T-helper 2 cell (primary cell): ENCODE measurements at regions not wholly inside any gene's neighbourhood (a gene's known extent, or its start where the extent isn't known, plus 50 kb on each side); places are given as distances from the start of the nearest gene placed in this dataset.
A peak's percentile ranks its signal among the peaks of the same experiment; 100 is the strongest.

Experiments used
- DNase-seq, 5 experiments: peaks; one replicate each; pipeline versions ENCODE4 v3.0.0 to v3.0.0-alpha.2; 2012 to 2022

GRCh38 chr7:131087756-131088658 lies 239.7 kb upstream of the MKLN1 start:
- no peak for DNase-seq

DNA sequence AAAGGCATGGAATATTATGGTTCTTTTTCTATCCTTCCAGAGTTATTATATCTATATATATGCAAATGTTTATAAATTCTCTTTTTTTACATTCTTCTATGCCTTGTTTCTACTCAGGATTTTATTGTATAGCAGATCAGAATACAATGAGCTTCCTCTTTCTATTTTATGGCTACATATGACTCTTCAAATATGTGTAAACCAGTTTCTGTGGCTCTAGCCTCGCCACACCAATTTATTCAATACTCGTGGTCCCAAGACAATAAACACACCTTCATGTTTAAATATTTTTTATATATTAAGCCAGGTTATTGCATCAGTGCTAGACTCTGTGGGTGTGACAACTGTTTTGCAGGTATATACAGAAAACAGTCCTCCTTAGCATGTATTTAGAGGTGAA lies 237.5 kb upstream of the MKLN1 start:
- no peak for DNase-seq

- DNase-seq: no peak
These were observed 236.6 kb upstream of the MKLN1 start for GRCh38 chr7:131090886-131091692.

GRCh38 chr7:131094685-131095084 lies 233.0 kb upstream of the MKLN1 start:
- DNase-seq: peak in 1 of 5 experiments; percentile 25

GRCh38 chr7:131095346-131095745 lies 232.3 kb upstream of the MKLN1 start:
- no peak for DNase-seq

GRCh38 chr7:131096267-131096927 lies 231.3 kb upstream of the MKLN1 start:
- DNase-seq: no peak

GRCh38 chr7:131097662-131098376 lies 229.9 kb upstream of the MKLN1 start:
- peak in 1 of 5 experiments; percentile 75 for DNase-seq

DNA sequence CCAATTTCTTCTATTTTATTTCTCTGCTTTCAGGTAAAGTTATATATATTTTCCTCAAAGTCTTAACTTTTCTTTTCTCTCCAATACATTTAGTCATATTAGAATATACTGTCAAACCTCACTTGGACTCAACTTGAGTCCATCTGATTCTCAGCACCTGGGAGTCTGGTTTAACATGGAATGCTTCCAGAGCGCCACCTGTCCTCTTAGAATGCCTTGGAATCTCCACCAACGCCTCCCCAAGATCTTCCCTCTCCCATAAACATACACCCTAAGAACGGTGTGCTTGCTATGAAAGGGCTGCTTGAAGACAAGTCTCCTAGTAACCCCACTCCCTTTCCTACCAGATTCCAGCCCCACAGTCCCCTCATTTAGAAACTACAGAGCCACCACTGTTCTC lies 229.1 kb upstream of the MKLN1 start:
- no peak for DNase-seq

GRCh38 chr7:131100357-131101054 lies 227.2 kb upstream of the MKLN1 start:
- DNase-seq: peak in 2 of 5 experiments; percentile 62 to 77

- no peak for DNase-seq
These were observed 223.7 kb upstream of the MKLN1 start for GRCh38 chr7:131103997-131104396.

- DNase-seq: peak in 2 of 5 experiments; percentile 14 to 53
These were observed 222.9 kb upstream of the MKLN1 start for GRCh38 chr7:131104596-131105293.

GRCh38 chr7:131105294-131105798 lies 222.3 kb upstream of the MKLN1 start:
- no peak for DNase-seq

DNA sequence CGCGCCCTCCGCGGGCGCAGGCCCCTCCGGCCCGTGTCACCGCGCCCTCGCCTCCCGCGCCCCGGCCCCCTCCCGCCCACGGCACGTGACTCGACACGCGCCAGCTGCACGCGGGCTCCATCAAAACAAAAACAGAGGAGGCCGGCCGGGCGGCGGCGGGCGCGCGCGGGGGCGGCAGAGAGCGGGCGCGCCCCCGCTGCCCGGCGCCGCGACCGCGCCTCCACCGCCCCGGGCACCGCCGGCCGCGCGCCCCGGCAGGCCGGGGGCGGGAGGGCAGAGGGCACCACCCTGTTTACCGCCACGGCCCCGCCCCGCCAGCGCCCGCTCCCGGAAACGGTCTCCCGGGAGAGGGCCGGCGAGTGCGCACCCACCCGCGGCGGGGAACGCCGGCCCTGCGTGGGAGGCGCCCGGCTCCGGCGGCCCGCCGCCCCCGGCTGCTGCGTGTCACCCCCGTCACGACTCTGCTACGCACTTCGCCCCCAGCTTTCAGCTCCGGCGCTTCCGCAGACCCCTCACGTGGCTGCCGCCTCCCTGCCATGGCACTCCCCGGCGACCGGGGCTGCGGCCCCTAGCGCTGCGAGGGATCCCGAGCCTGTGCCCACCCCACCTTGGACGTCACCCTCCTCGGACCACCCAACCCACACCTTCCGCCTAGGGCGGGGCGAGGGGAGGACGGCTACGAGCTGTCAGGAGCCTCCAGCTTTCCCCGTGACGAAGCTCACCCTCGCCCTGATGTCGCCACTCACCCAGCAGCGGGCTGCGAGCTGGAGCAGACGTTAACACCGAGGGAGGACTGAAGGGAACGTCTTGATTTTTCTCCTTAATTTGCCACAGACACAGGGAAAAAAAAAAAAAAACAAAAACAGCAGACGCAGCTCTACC lies 221.6 kb upstream of the MKLN1 start:
- DNase-seq: peak; percentile 62 to 97 (median 85)

GRCh38 chr7:131106681-131107336 lies 220.9 kb upstream of the MKLN1 start:
- peak in 3 of 5 experiments; percentile 26 to 56 (median 54) for DNase-seq

DNA sequence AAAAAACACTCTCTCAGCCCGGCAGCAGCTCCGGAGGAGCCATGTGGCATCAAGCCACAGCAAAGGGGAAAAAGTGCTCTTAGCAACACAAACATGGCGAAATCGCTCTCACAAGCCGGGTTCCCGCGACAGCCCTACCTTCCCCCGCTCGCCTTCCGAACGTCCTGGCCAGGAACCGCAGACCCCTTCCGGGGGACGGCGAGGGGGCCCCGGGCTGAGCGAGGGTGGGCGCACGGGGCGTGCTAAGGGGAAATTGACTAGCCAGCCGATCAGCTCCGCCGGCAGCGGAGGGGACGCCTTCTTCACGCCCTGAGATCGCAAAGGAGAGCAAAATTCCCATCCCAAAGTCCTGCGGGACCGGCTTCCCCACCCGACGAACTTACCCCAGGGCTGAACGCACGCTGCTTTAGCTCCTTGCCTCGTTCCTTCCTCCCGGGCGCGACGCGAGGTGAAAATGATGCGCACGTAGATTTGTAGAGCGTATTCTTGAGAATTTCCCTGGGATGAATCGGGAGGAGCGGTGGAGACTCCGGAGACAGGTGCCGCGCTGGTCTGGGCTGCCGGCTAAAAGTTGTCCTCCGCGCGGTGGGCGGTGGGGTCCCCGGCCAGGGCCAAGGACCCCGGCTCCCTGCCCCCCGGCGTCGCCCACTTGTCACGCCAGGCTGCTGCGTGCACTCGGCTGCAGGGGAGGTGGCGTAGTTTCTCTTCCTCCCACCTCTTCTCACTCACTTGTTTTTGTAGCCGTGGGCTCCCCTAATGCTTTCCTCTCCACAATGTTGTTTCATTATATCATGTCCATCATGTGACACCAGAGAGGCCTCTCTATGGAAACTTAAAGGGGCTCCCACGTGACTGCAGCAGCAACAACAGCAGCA lies 220.1 kb upstream of the MKLN1 start:
- DNase-seq: peak in 4 of 5 experiments; percentile 68 to 95 (median 75)

- DNase-seq: peak in 3 of 5 experiments; percentile 40 to 95 (median 83)
These were observed 219.3 kb upstream of the MKLN1 start for GRCh38 chr7:131108212-131108940.
